Loucy (cell line): ENCODE measurements at regions not wholly inside any gene's neighbourhood (a gene's known extent, or its start where the extent isn't known, plus 50 kb on each side); places are given as distances from the start of the nearest gene placed in this dataset.
"Not testable (repeated sequence)": the region's sequence is repeated elsewhere in the genome, so short reads cannot be mapped to it uniquely, and the experiment has no call there.

Source experiments
- H2AFZ ChIP-seq: fragments of 200-600 bp; sonication (generic); 2 replicates; pipeline ENCODE4 v1.6.0; 2016; ENCODE audit warnings: antibody characterized with exemption, mild to moderate bottlenecking, low read length, moderate library complexity
- H3F3A ChIP-seq: fragments of 200-600 bp; 2 replicates; pipeline ENCODE4 v1.6.0; 2016; ENCODE audit warnings: antibody characterized with exemption, low read depth, mild to moderate bottlenecking
- H3K27me3 ChIP-seq: fragments of 200-600 bp; sonication (generic); 2 replicates; pipeline ENCODE4 v1.6.1; 2014; ENCODE audit warnings: low read length, mild to moderate bottlenecking; ENCODE audit not compliant: insufficient read depth, poor library complexity, severe bottlenecking
- H3K36me3 ChIP-seq: fragments of 200-600 bp; sonication (generic); 2 replicates; pipeline ENCODE4 v1.6.1; 2016; ENCODE audit warnings: low read length; ENCODE audit not compliant: insufficient read depth
- H3K4me1 ChIP-seq: fragments of 200-600 bp; sonication (generic); 2 replicates; pipeline ENCODE4 v1.5.1; 2014; ENCODE audit warnings: low read length, mild to moderate bottlenecking; ENCODE audit not compliant: insufficient read depth, poor library complexity, severe bottlenecking
- H3K4me2 ChIP-seq: fragments of 200-600 bp; sonication (generic); 2 replicates; pipeline ENCODE4 v1.6.0; 2014; ENCODE audit warnings: antibody characterized with exemption, low read length, low read depth, mild to moderate bottlenecking; ENCODE audit not compliant: poor library complexity, severe bottlenecking
- H3K4me3 ChIP-seq: fragments of 200-600 bp; sonication (generic); 2 replicates; pipeline ENCODE4 v1.5.1; 2014; ENCODE audit warnings: low read length, mild to moderate bottlenecking, mixed read lengths; ENCODE audit not compliant: poor library complexity, severe bottlenecking
- H3K79me2 ChIP-seq: fragments of 200-600 bp; sonication (generic); 2 replicates; pipeline ENCODE4 v1.6.1; 2014; ENCODE audit warnings: low read length; ENCODE audit not compliant: insufficient read depth
- H3K9ac ChIP-seq: fragments of 200-600 bp; sonication (generic); 2 replicates; pipeline ENCODE4 v1.6.0; 2014; ENCODE audit warnings: mild to moderate bottlenecking, low read depth, low read length, moderate library complexity; ENCODE audit not compliant: poor library complexity, severe bottlenecking
- H3K9me2 ChIP-seq: fragments of 200-600 bp; sonication (generic); replicated peaks from 2 replicates; pipeline ENCODE4 v1.6.1; 2016; ENCODE audit warnings: low read depth, low read length, mixed read lengths
- H3K9me3 ChIP-seq: fragments of 200-600 bp; sonication (generic); 2 replicates; pipeline ENCODE4 v1.6.1; 2014; ENCODE audit warnings: mild to moderate bottlenecking, antibody characterized with exemption, low read length, low read depth; ENCODE audit not compliant: insufficient read depth
- H4K20me1 ChIP-seq: fragments of 200-600 bp; sonication (generic); 2 replicates; pipeline ENCODE4 v1.6.0; 2014; ENCODE audit warnings: antibody characterized with exemption, low read length, mild to moderate bottlenecking; ENCODE audit not compliant: insufficient read depth, poor library complexity, severe bottlenecking
- EZH2phosphoT487 ChIP-seq: fragments of 200-600 bp; IDR thresholded peaks from 2 replicates; pipeline ENCODE4 v1.6.1; 2018; ENCODE audit warnings: antibody characterized with exemption, mild to moderate bottlenecking, moderate library complexity, borderline replicate concordance
- TF ChIP-seq, protein P1 (sequence below): fragments of 200-600 bp; sonication (generic); conservative IDR thresholded peaks from 2 replicates; pipeline ENCODE4 v1.5.1; 2014; ENCODE audit warnings: mild to moderate bottlenecking, antibody characterized with exemption, low read length

DNA sequence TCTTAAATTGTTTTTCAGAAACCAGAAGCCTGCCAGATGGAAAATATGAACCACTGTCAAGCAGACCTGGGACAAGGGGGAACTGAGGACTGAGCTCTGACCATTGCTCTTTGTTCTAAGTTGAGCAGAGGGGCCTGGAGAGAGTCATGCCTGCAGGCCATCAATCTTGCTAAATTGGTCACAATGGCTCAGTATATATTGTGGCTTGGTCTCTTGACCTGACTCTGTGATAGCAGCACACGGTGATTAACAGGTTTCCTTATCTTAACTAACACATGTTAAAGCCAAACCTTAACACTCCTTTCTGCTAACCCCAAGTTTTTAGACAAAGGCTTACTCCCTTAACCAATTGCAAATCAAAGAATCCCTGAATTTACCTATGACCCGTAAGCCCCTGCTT, 1281.2 kb upstream of the NUDT12 start:
- no peaks in the 10 kb centered on the region for H4K20me1 ChIP-seq
- H3K4me1 ChIP-seq: no peaks in the 10 kb centered on the region

DNA sequence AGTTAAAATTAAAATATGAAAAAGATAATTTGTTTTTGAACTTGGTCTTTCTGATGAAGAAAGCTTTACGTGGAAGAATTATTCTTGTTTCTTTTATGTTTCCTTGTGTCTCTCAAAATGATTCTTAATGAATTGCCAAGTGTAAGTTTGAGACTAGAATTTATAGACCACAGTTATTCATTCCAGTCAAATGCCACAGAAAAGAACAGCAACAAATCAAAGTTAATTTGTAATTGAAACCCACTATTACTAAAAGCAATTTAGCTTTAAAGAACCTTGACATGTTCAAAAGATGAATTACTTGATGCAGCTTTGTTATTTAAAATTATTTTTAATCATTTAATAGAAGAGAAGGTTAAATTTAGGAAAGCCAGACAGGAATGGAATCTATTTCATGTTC, 1277.7 kb upstream of the NUDT12 start:
- H3K4me2 ChIP-seq: no peak overlapping the region
- H3F3A ChIP-seq: no peaks in the 10 kb centered on the region
- H3K9ac ChIP-seq: no peak overlapping the region
- H3K4me3 ChIP-seq: no peak overlapping the region
- no peaks in the 10 kb centered on the region for H3K36me3 ChIP-seq
- no peak overlapping the region for H2AFZ ChIP-seq
- H3K79me2 ChIP-seq: no peaks in the 10 kb centered on the region
- TF ChIP-seq EZH2phosphoT487: no peak
- TF ChIP-seq, protein P1, sequence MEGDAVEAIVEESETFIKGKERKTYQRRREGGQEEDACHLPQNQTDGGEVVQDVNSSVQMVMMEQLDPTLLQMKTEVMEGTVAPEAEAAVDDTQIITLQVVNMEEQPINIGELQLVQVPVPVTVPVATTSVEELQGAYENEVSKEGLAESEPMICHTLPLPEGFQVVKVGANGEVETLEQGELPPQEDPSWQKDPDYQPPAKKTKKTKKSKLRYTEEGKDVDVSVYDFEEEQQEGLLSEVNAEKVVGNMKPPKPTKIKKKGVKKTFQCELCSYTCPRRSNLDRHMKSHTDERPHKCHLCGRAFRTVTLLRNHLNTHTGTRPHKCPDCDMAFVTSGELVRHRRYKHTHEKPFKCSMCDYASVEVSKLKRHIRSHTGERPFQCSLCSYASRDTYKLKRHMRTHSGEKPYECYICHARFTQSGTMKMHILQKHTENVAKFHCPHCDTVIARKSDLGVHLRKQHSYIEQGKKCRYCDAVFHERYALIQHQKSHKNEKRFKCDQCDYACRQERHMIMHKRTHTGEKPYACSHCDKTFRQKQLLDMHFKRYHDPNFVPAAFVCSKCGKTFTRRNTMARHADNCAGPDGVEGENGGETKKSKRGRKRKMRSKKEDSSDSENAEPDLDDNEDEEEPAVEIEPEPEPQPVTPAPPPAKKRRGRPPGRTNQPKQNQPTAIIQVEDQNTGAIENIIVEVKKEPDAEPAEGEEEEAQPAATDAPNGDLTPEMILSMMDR: no peak
- no peaks in the 10 kb centered on the region for H4K20me1 ChIP-seq
- H3K9me3 ChIP-seq: no peaks in the 10 kb centered on the region
- no peaks in the 10 kb centered on the region for H3K27me3 ChIP-seq
- no peaks in the 10 kb centered on the region for H3K9me2 ChIP-seq
- no peaks in the 10 kb centered on the region for H3K4me1 ChIP-seq

More for the DNA sequence above, 1281.2 kb upstream of the NUDT12 start:
- Histone ChIP-seq H3K9ac (no peak overlapping the region), H3K79me2 (no peaks in the 10 kb centered on the region), H3K4me3 (no peak overlapping the region), H3K36me3 (no peaks in the 10 kb centered on the region), H3F3A (no peaks in the 10 kb centered on the region), H3K9me3 (no peaks in the 10 kb centered on the region), H3K4me2 (no peak overlapping the region), H3K9me2 (no peaks in the 10 kb centered on the region), H3K27me3 (no peaks in the 10 kb centered on the region), H2AFZ (no peak overlapping the region)
- TF ChIP-seq, protein P1: no peak
- no peak for TF ChIP-seq EZH2phosphoT487

DNA sequence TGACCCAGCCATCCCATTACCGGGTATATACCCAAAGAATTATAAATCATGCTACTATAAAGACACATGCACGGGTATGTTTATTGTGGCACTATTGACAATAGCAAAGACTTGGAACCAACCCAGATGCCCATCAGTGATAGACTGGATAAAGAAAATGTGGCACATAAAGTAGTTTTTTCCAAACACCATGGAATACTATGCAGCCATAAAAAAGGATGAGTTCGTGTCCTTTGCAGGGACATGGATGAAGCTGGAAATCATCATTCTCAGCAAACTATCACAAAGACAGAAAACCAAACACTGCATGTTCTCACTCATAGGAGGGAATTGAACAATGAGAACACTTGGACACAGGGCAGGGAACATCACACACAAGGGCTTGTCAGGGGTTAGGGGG, 1268.9 kb upstream of the NUDT12 start:
- H3K9me2 ChIP-seq, H3K79me2 ChIP-seq, H3K27me3 ChIP-seq, H3K4me2 ChIP-seq, H4K20me1 ChIP-seq, H3K36me3 ChIP-seq, H2AFZ ChIP-seq, H3F3A ChIP-seq, H3K4me3 ChIP-seq, H3K4me1 ChIP-seq, H3K9ac ChIP-seq, H3K9me3 ChIP-seq: not testable (repeated sequence)

DNA sequence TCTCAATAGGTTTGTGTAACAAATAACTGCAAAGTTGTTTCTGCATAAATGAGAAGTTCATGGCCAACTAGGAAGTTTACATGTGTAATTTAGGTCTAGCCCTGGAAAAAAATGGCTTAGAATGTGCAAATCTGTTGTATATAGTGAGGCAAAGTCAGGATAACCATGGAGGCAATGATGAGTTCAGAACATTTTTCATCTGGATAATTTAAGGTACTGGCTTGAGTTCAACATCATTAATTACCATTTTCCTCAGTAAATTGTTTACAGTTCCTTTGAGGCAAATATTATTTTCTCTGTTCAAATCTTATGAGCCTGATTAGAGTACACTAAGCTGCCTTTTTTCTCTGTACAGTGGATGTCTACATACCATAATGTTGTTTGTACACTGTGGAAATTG, 1259.0 kb upstream of the NUDT12 start:
- no peaks in the 10 kb centered on the region for H3K27me3 ChIP-seq
- no peak overlapping the region for H3K4me3 ChIP-seq
- no peak overlapping the region for H3K4me2 ChIP-seq
- H3K9ac ChIP-seq: no peak overlapping the region
- no peaks in the 10 kb centered on the region for H3K36me3 ChIP-seq
- H3K4me1 ChIP-seq: no peaks in the 10 kb centered on the region
- TF ChIP-seq, protein P1: no peak
- no peak for TF ChIP-seq EZH2phosphoT487
- no peaks in the 10 kb centered on the region for H3K9me2 ChIP-seq
- H4K20me1 ChIP-seq: no peaks in the 10 kb centered on the region
- H3F3A ChIP-seq: no peaks in the 10 kb centered on the region
- no peaks in the 10 kb centered on the region for H3K9me3 ChIP-seq
- no peaks in the 10 kb centered on the region for H3K79me2 ChIP-seq
- H2AFZ ChIP-seq: no peak overlapping the region
